ENCODE measurements at regions not wholly inside any gene's neighbourhood (a gene's known extent, or its start where the extent isn't known, plus 50 kb on each side); places are given as distances from the start of the nearest gene placed in this dataset.

DNA sequence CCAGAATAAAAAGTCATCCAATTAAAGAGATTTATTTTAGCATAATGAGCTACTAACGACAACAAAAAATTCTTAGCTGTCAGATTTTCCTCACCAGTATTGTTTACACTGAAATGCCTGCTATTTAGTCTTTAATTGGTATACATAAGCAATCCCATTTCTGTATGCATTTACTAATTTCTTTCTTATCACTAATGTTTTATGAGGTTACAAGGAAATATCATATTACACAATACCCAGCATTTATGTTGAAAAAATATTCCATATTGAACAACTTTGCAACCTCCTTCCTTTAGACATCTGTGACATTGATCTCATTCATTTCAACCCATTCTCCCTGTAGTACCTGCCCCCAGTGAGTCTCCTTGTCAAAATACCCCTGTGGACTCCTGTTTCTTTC lies 135.4 kb downstream of the SLITRK6 start:
- no peak for DNase-seq

DNA sequence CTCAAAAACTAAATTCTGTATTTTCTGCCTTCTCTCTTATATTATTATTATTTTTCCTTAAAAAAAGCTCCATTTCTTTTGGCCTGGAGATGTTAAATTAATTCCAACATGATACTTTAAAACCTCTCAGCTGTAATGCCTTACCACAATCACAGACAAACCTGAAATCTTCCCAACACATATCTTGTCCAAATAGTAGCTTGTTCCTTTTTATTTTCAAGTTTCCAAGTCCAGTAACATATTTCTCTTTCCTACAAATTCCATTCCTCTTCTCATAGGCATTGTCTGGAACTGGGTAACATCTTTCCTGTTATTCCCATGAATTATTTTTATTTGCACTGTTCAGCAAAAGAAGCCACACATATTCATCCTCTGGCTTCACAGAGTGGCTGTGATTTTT lies 137.0 kb downstream of the SLITRK6 start:
- no peak for DNase-seq

DNA sequence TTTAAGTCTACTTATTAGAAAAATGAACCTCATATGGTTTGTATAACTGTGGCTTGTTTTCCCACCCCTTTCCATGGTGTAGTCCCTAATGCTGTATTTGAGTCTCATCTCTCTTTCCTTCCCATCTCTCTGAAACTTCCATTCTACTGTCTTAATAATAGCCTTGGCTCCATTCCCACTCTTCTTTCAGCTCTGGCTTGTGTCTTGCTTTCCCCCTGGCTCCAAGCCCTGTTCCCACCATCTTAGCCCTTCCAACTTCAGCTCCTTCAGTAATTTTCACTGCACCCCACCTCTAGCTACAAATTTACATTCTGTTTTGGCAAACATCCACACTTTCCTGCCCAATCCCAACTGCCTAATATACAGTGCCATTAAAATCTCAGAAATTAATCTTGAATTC lies 137.5 kb downstream of the SLITRK6 start:
- no peak for DNase-seq

DNA sequence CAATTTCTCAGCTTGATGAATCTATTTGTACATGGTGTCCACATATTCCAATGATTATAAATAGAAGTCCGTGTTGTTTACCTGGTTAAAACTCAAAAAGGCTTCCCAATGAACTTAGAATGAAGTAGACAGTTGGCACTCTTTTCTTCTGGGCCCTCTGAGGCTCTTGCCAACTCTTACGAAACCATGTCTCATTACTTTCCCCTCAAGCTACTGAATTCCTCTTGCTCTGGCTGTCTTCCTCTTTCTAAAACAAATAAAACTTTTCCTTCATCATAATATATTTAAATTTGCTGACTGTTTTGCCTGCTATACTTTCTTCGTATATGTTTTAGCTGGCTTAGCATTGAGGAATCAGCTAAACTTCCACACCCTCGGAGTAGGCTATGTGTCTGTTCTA lies 139.7 kb downstream of the SLITRK6 start:
- no peak for DNase-seq

DNA sequence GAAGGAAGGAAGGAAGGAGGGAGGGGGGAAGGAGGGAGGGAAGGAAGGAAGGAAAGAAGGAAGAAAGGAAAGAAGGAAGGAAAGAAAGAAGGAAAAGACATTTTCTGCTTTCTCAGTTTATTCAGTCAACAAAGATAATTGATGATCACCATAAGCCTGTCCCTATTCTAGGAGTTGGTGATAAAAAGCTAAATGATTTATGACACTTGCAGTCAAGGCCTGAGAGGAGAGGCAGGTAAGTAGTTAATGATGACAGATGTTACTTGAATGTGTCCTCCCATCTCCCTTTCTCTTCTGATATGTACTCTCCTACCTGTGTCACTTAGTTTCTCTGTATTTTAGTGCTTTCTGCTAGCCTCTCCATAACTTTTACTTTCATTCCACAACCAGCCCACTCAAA lies 141.3 kb downstream of the SLITRK6 start:
- no peak for DNase-seq

DNA sequence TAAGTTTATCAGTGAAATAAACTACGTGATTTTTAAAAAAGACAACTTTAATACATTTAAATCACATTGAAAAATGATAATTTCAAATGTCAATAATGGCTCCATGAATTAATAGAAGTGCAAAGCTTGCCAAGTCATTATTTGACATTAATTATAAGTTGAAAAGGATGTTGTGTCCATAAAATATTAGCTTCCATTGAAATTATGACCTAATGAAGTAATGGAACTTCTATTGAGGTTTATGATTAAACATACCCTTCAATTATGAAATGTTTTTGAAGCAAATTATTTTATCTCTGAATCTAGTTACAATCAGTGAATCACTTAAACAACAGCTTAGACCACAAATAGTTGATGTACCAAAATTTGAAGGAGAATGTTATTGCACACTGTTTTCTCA lies 144.2 kb downstream of the SLITRK6 start:
- DNase-seq: no peak

DNA sequence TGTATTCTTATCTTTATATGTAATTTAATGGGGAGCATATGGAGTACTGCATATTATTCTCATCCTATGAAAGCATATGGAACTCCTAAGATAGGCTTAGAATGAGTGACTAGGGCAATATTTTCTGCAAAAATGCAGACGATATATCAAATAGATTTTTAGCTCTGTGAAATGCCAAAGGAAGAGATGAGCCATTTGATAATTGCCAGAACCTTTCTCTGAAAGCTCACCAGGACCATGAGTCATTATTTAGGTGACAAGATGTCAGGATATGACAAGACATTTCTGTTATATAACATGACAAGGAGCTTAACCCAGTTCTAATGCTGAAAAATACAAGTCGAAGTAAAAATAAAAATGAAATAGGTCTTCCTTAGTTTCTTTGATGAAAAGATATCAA lies 145.0 kb downstream of the SLITRK6 start:
- no peak for DNase-seq

DNA sequence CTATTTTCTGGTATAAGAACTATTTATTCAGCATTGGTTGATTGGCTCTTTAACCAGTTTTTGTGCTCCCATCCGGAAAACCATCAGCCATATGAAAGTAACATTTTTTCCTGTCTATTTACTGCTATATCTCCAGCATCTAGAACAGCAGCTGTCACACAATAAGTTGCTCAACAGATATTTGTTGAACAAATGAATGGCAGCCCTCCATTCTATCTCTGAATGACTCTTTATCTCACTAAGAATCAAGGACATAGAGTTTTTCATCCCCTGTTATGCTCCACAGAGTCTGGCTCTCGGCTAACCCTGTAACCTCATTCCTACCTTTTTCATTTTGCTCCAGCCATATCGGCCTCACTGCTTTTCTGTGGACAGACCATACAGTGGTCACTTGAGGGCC lies 145.5 kb downstream of the SLITRK6 start:
- no peak for DNase-seq

DNA sequence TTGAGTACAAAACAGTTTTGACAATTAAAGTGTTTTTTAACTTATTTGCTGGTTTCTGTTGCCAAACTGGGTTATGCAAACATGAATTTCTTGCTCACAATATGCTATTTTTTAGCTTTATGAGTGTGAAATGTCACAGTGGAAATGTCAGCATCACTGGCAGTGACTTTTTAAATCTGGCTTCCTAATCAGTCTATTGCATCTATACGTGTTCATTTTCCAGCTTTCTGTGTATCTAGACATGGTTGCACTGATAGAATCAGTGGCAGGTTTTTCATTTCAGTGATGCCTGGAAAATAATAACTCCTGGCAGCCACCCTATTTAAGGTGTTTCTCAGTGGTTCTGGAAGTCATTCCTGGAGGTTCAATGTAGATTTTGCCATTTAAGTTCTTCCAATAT lies 146.7 kb downstream of the SLITRK6 start:
- DNase-seq: no peak

DNA sequence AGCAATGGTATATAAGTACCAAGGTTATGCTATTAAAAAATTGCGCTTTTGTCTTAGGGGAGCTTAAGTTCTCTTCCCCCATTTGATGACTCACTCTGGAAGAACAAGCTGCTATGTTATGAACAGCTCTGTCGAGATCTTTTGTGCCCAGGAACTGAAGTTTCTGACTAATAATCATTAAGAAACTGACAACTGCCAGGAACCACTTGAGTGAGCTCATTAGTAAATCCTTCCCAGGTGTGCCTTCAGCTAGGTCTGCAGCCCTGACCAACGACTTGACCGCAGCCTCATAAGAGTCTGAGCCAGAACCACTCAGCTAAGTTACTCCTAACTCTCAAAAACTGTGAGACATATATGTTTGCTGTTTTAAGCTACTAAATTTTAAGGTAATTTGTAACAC lies 147.8 kb downstream of the SLITRK6 start:
- no peak for DNase-seq

DNA sequence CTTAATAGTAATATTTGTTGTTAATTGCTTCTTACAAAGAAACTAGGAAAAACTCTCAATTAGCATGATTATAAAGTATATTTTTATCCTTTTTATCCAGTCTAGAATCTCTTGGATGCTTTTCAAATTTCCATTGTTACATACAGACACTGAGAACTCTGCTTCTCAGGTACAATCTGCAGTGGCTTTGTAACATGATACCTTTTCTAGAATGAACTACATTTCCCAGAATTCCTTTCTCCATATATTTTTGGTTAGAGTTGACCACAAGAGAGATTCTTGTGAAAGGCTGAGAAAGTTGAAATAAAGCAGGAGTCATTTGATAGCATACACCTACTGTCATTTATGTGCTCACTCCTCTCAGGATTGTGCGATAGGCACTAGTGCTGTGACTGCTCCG lies 148.6 kb downstream of the SLITRK6 start:
- DNase-seq: no peak

DNA sequence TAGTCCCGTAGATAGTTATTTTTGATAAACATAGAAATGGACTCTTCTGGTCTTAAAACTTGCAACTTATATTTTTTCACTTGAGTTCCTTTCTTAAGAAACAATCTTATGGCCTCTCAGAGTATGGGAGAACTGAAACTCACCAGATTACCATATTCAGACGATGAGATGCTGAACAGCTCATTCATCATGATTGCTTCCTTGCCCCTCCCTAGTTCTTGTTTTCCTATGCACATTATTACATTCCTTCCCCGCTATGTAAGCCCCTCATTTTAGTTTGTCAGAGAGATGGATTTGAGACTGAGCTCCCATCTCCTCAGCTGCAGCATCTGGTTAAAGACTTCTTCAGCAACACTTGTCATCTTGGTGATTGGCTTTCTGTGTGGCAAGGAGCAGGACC lies 158.5 kb downstream of the SLITRK6 start:
- DNase-seq: no peak

DNA sequence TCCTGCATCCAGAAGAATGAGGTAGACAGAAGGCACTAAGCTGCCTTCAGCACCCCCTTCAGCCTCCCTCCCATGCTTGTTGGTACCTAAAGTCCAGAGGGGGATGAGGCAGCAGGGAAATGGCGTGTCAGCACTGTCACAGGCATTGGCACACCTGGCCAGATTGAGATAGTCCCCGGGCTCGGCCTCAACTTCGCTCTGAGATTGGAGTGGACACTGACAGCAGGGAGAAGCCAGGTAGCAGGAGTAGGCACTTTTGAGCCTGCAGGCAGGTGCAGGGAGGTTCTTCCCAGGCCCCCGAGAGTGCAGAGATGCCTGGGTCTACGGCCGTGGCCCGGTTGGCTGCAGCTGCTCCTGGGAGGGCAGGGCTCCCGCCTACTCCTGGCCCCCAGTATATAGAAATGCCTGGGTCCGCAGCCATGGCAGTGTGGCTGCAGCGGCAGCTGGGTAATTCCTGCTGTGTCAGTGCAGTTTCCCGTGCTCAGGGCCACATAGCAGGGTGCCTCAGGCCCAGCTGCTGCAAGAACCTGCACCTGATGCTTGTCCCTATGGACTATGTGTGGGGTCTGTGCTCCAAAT lies 160.3 kb downstream of the SLITRK6 start:
- no peak for DNase-seq

DNA sequence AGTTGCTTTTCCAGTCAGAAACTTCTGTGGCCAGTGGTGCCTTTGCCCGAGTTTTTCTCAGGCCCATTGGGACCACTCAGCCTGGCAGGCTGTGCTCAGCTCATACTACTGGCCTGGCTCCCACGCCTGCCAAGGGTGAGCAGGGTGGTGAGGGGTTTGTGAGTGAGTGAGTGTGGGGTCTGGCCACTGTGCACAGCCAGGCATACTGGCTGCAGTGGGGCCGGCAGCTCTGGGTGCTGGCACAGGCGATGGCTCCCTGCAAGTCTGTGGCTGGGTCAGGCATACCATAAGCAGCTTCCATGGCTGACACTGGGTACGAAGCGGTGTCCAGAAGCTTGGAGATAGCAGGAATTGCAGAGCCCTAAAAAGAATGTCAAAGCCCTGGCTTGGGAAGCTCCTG lies 161.0 kb downstream of the SLITRK6 start:
- DNase-seq: no peak

DNA sequence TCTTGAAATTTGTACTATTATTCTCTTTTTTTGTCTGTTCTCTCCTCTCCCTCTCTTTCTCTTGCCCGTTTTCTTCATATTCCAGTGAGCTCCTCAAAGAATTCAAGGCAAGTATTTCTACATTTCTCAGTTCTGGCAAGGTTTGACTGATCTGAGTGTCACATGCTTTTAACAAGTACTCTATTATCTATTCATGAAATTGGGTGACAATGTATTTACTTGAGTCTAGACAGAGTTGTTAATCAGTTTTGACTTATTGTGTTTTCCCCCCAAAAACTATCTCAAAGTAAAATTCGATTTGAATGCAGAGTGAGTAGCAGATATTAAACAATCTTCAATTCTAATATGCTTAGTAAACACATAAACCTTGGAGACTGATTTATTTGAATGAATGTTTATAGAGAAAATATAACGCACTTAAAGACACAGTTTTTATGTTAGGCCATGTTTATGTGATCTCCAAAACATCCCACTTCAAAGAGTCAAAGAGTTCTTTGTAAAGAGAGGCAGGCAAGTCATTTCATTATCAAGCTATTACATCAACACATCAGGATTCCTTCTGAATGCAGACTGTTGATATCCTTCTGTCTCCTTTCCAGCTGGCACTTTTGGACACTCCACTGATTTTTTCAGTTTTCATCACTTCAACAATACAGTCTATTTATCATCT lies 166.6 kb downstream of the SLITRK6 start:
- no peak for DNase-seq

DNA sequence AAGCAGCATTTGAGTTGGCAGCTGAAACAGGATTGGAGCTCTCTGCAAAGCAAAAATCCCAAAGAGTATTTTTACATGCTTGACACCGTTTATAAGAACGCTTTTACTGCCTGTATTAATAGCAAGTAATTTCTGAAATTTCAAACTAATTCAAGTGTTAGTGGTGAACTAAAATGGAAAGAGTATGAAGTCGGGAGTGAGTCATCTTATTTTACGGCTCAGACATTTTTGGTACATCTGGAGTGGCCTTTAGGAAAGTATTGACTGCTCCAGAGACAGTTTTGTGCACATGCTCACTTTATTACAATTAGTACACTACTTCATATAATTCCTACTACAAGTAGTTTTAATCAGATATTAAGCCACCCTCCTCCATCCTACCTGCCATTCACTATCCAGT lies 167.4 kb downstream of the SLITRK6 start:
- DNase-seq: no peak

DNA sequence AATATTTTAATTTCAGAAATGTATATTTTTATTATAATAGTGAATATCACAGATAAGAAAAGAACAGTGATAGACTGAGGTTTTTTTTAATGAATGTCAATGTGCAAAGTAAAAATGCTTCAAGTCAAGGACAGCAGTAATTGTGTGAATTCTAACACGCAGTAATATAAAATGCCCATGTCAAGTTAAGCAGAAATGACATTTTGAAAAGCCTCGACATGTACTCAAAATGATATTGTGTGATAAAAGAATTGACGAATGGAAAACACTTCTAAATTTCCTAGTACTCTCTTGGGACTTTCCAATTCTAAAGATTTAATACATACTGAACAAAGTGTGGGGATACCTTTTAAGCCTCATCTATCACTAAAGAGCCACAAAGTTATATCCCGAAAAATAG lies 172.6 kb downstream of the SLITRK6 start:
- DNase-seq: no peak

DNA sequence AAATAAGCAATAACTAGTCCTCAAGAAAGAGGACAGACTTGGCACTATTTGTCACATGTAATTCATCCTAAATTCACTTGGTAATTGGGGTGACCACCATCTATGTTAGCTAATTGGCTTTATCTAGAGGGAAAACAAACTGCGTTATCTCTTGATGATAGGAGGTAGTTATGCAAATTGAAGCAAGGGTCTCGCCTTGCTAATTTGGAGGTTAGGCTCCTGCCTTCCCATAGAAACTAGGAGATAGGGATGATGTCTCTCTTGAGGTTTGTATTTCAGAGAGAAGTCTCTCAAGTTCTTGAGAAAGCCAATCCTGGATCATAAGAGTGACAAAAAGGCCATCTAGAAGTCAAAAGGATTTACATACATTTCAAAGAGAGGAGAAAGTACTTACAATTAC lies 179.9 kb downstream of the SLITRK6 start:
- DNase-seq: no peak

DNA sequence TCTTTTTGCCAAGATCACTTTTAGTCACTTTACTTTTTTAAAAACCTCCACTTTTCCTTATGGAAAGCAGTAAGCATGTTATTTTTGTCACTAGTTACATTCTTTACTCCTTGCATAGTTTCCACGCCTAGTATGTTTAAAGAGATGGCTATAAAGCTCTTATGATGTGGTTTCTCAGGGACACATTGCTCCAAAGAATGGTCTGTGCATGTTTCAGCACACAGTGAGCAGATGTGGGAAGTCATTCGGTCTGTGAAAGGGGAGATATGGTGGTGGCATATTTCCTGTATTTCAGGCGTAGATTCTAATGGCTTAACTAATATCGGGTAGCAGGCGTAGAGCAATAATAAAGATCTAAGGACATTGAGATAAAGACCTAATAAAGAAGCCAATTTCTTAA lies 180.7 kb downstream of the SLITRK6 start:
- no peak for DNase-seq

DNA sequence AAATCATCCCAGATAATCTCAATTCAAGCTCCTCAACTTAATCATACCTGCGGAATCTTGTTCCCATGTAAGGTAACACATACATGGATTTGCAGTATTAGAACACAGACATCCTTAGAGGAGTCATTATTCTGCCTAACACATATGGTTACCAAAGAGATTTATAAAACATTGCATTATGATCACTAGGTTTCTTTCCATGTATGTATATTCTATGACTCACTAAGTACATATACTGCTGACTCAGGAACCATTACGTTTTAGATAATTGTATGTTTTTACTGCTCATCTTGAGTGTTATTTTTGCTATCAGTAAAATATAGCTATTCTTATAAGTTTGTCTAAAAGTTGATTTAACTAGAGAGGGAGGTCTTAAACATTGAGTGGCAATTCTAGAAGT lies 182.9 kb downstream of the SLITRK6 start:
- no peak for DNase-seq

DNA sequence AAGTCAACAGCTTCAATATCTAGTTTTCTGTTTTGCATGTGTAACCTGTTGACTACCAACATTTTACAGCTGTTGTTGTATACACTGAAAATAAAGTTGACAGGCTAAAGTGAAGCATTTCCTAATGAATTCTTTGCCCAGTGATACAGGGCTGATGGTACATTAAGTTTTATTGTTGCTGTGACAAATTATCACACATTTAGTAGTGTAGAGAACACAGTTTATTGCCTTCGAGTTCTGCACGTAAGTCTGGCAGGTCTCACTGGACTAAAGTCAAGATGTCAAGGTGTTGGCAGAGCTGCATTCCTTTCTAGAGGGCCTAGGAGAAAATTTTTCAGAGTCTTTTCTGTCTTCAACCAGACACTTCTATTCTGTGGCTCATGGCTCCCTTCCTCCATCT lies 184.2 kb downstream of the SLITRK6 start:
- DNase-seq: no peak

DNA sequence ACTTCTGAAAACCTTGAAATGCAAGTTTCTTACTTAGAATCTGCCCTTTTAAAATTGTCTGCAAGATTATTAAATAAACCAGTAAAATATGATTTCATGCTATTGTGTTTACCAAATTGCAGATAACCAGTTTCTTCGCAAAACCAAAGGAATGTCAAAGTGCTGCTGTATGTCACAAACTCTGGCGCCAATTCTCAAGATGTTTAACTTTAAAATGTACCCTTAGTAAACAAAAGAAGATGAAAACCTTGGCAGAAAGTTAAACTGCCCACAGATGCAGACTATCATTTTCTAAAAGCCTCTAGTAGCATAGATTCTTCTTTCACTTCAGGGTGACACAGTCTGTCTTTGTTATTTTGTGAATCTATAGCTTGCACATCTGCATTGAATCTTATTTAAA lies 189.2 kb downstream of the SLITRK6 start:
- no peak for DNase-seq

DNA sequence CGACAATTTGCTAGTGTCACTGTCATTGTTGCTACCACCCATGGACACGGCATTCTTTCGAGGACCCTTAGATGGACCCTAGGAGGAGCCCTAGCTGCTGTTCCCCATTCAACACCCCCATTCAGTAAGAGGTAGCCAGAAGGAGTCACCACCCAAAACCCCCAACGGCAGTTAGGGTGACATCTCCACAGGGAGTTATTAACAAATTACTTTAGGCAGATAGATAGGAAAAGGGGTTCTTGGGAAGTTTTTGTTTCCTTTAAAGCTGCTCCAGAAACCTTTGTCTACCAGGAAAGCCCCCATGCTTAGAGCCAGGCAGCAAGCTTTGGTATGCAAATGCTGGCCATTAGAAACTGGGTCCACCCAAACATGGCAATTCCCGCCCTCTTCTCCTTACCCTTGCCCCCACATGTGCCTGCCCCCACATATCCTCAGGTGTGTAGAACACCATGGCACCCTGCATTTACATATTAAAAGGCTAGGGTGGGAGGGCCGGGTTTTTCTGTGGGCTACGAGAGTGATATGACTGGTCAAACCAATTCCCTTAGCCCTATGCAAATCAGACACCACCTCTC lies 190.9 kb downstream of the SLITRK6 start:
- no peak for DNase-seq

DNA sequence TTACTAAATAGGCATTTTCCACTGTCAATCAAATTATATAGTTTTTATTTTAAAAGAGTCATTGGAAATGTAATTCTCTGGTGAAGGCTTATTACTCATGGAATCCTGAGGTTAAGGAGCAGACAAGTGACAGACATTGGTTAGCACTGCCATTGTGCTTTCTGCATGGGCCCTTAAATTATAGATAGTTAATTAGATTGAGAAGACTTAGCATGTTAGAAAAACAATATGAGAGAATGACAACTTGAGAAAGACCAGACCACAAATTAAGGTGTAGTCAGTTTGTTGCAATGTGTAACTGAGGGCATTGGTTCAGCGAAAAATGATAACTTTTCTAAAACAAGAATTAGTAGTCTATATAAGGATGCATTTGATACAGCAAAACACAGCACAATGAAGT lies 195.5 kb downstream of the SLITRK6 start:
- DNase-seq: no peak

DNA sequence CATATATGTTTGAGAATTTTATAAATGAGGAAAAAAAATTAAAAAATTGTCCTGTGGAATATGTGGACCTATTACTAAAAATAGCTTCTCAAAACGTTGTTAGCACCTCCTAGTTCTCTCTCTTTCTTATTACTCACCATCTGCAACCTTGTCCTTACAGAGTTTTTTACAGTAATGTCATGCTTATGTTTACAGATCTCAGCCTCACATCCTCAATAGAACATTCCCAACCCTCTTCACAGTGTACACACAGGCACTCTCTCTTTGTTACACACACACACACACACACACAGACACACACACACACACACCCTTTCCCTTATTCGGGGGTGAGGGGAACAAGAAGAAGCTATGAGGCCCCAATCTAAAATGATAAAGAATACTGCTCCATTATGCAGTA lies 197.7 kb downstream of the SLITRK6 start:
- DNase-seq: no peak
